Liver (tissue), 3 donors: ENCODE measurements at regions not wholly inside any gene's neighbourhood (a gene's known extent, or its start where the extent isn't known, plus 50 kb on each side); places are given as distances from the start of the nearest gene placed in this dataset.

Source experiments
- CTCF ChIP-seq: fragments of 150-350 bp; IDR thresholded peaks from 2 replicates; pipeline ENCODE4 v1.5.1; 2017; ENCODE audit warnings: improper control_type of control experiment, low read depth, low read length; ENCODE audit not compliant: missing input control
- EGR1 ChIP-seq, 2 donors: IDR thresholded peaks; 2 replicates each; pipeline ENCODE4 v1.6.1; 2016 to 2018; ENCODE audit warnings: antibody characterized with exemption in 2 of 2, low read depth in 2 of 2
- HNF4A ChIP-seq, 2 donors: conservative IDR thresholded peaks; 2 replicates each; pipeline ENCODE4 v1.6.1; 2016; ENCODE audit warnings: antibody characterized with exemption in 2 of 2, mild to moderate bottlenecking in 2 of 2
- JUND ChIP-seq, 2 donors: IDR thresholded peaks; 2 replicates each; pipeline ENCODE4 v1.6.1; 2016; ENCODE audit warnings: antibody characterized with exemption in 2 of 2
- MAX ChIP-seq: IDR thresholded peaks from 2 replicates; pipeline ENCODE4 v1.6.1; 2016; ENCODE audit warnings: antibody characterized with exemption
- TAF1 ChIP-seq: conservative IDR thresholded peaks from 2 replicates; pipeline ENCODE4 v1.6.1; 2016; ENCODE audit warnings: antibody characterized with exemption, mild to moderate bottlenecking
- YY1 ChIP-seq: IDR thresholded peaks from 2 replicates; pipeline ENCODE4 v1.6.1; 2016; ENCODE audit warnings: antibody characterized with exemption, mild to moderate bottlenecking
- donor health status: healthy.
- donor health status: healthy.

- TF ChIP-seq TAF1 (no peak), CTCF (no peak), EGR1 (IDR thresholded peaks at IDR 0.05; ENCODE audit: low read depth in 2 of 2) (no peak), MAX (no peak), HNF4A (conservative IDR thresholded peaks at IDR 0.05) (no peak), YY1 (no peak), JUND (IDR thresholded peaks at IDR 0.05) (no peak)
Observed at GRCh38 chr3:168212664-168213285, 117.1 kb upstream of the GOLIM4 start.
